IPS-NIHi11 (cell line): ENCODE measurements at regions not wholly inside any gene's neighbourhood (a gene's known extent, or its start where the extent isn't known, plus 50 kb on each side); places are given as distances from the start of the nearest gene placed in this dataset.

Source experiments
- DNase-seq: peaks from one replicate; pipeline ENCODE4 v3.0.0; 2012; ENCODE audit warnings: mixed read lengths, low spot score

- DNase-seq = no peak
Measured at GRCh38 chr10:105879401-105879800, 1238.3 kb downstream of the SORCS3 start.

- no peak for DNase-seq
Measured at GRCh38 chr10:105875050-105875449, 1234.0 kb downstream of the SORCS3 start.

- DNase-seq = no peak
Measured at GRCh38 chr10:105872665-105873064, 1231.6 kb downstream of the SORCS3 start.

- DNase-seq = no peak
Measured at GRCh38 chr10:105868935-105869334, 1227.8 kb downstream of the SORCS3 start.

DNA sequence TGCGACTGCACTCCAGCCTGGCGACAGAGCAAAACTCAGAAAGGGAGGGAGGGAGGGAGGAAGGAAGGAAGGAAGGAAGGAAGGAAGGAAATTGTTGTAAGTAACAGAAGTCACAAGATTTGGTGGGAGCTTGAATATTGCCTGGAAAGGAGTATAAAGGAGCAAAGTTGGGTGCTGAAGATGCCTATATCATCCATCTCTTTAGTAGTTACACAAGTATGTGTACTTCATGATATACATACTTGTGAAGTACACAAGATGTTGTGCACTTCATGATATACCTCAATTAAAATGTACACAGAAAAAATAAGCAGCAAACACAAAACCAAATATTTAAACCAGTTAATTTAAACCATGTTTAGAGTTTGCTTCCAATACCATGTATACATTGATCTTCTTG is 1223.8 kb downstream of the SORCS3 start:
- no peak for DNase-seq

DNA sequence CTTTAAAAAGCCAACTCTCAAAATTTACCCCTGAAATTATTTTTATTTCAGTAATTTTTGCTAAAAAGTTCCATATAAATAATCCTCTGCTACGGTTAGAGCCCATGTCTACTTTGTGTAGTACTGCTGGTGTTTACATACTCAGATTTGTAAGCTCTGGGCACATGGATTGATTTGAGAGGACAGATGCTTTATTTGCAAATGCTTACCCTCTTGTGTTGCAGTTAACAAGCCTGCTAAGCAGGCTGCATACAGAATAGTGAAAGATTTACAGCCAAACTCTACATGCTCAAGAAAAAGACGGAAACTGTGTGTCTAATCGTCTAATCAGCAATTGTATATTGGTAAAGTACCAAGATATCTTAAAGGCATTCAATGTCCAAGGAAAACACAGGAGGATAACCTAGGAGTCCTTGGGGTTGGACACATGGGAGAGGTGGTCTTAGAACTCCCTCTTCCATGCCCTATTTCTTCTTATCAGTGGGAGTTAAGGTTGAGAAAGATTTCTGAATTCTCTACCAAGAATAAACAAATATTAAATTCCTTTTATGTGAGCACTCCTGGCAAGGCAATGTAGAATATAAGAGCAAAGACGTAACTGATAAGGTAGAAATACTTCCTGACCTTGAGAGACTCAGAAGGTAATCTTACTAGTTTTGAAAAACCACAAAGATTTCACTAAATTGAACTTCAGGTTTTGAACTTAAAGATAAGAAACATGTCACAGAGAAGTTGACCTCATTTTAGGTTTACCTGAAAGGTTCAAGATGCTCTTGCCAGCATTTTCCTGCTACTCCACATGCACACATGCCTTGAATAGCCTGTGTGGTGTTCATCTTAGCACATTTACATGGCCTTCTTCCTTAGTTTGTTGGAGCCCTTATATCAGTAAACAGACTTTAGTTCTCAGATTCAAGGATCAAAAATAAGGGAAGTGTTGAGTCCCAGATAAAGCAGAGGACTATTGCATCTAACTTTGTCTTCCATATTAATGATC is 1216.5 kb downstream of the SORCS3 start:
- DNase-seq = no peak

GRCh38 chr10:105855791-105856190 is 1214.7 kb downstream of the SORCS3 start:
- no peak for DNase-seq

DNA sequence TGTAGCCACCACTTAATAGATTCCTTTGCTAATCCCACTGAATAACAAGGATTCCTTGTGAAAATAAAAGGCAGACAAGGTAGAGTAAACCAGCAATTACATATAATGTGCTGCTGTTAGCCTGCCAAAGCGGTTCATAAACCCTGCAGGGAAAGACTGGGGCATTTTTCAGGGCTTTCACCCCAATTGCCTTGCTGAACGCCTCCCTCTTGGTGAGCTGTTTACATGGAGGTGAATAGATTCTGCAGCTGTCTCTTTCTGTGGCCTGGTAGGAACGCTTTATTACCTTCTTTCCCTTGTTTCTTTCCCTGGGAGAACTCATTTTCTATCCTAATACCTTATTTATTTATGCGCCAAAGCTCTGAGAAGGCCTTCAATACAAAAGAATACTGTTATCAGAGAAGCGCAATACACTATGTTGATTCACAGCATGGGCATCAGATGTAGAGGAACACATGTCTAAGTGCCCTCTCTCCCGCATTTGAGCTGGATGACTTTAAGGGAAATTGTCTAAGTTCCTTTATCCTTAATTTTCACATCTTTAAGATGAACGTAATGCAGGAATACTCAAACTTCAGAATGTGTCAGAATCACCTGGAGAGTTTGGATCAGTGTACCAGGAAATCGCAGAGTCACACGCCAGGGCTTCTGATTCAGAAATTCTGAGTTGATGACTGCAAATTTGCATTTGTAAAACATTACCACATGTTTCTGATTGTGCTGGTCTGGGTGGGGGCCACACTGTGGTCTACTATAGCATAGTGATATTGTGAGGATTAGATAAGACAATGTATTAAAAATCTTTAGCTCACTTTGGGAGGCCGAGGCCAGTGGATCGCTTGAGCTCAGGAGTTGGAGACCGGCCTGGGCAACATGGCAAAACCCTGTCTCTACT is 1203.8 kb downstream of the SORCS3 start:
- no peak for DNase-seq

GRCh38 chr10:105844241-105844640 is 1203.2 kb downstream of the SORCS3 start:
- DNase-seq = no peak

GRCh38 chr10:105843786-105844185 is 1202.7 kb downstream of the SORCS3 start:
- no peak for DNase-seq

DNA sequence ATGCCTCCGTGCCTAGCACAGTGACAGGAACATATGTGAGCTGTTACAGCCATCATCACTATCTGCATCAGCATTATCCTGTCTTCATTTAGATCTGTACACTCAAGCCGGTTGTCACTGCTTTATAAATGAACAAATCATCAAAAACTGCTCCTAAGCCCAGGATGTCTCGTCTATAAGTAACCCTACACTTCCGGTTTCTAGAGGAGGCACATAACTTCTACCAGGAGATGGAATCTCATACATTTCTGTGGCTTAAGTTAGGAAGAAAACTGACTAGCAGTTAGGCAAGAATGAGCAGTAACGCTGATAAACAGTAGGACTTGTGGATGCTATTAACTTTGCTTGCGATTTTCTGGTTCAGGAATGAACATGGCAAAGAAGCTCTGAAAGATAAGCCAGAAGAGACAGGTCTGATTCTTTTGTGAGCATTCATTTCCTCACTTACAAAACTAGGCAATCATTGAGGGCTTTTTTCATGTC is 1199.2 kb downstream of the SORCS3 start:
- no peak for DNase-seq

- DNase-seq = no peak
Measured at GRCh38 chr10:105838392-105838791, 1197.3 kb downstream of the SORCS3 start.

- no peak for DNase-seq
Measured at GRCh38 chr10:105837951-105838350, 1196.9 kb downstream of the SORCS3 start.

DNA sequence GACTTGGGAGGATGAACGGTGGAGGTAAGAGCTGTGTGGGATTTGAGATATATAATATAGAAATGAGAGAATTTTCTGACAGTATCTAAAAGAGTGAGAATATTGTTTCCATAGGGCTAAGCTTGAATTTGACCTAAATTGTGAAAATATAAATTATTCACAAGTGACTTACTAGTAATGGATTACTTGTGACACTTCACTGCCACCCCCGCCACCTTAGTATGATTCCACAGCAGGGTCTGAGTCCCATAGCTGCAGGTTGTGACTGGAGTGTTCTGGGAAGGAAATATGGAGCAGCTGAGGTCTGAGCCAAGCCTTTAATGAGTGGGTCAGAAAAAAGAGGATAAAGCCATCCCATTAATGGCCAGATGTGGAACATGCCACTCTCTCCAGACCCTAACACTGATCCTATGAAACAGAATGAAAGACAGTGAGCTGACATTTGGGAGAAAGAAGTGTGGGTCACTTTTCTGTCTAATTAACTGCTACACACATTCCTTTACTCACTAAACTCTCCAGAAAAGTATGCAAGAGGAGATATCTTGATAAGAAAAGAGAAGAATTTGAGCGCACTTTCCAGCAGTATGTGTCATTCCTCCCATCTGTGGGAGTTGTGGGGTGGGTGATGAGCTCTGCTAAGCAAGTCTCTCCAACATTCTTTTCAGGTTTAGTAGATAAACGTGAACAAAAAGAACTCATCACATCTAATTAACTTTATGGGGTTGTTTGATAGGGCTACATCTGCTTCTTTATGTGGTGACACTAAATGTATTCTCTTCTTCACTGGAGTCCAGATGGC is 1193.4 kb downstream of the SORCS3 start:
- DNase-seq = no peak

GRCh38 chr10:105827133-105827532 is 1186.0 kb downstream of the SORCS3 start:
- no peak for DNase-seq

- DNase-seq = no peak
Measured at GRCh38 chr10:105807935-105808587, 1167.0 kb downstream of the SORCS3 start.

DNA sequence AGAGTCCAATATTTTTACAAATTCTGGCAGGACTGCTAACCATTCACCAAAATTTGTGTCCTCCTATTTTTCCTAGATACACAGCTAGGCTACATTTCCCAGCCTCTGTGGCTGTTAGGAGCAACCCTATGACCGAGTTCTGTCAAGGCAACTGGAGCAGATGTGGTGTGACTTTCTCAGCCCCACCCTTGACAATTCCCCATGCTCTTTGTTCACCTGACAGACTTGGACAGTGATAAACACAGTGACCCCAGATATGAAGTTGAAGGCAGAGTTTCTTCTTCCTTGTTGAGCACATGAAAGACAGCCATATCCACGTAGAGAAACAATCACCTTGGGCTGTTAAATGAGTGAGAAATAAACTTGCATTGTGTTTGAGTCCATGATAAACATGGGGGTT is 1162.1 kb downstream of the SORCS3 start:
- no peak for DNase-seq

GRCh38 chr10:105800641-105801040 is 1159.6 kb downstream of the SORCS3 start:
- DNase-seq = no peak

DNA sequence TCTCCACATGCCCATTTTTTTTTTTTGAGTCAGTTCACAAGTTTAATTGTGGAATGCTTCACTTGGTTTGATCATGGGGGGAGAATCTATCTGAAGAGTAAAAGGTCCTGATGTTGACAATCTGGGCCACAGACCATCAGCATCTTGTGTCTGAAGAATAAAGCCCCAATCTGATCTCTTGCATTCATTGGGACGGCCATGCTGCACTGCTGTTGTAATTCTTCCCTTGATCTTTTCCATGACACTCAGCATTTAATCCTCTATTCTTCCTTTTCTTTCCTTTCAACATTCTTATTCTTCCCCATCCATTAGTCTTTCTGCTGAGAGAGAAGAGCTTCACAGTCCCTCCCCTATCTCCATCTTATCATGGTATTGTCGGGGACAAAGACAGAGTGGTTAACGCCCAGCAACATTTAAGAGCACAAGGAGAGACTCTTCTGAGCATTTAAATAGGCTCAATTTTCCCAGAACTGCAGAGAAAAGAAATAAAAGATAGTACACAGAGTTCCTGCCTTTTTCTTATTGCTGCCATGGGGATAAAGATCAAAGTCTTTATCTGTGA is 1157.3 kb downstream of the SORCS3 start:
- DNase-seq = no peak

DNA sequence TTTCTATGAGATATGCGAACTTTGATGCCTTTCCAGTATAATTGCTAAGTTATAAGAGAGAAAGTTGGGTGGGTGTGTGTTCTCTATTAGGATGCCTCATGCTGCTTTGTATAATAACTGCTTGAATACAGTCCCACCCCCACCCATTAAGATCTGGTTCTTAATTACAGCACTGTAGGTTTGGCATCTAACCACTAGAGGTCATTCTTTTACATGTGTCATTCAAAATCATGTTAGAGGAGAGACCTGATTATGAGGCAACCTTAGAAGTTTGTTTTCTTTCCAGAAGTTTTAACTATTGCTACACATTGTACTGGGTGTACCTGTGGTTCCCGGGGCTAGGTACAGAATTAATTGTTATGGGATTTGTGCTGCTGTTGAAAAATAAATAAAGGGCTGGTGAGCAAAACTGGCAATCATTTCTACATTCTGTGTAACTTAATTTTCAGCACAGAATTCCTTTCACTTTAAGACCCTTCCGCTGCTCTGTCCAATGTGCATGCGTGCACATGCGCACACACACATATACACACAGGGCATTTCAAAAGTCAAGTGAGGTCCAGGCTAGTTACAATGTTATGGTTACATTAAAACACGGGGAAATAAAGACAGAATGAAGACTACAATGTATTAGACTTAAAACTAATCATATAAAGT is 1156.3 kb downstream of the SORCS3 start:
- peak; percentile 42 for DNase-seq
